Progenitor cell of endocrine pancreas (in vitro differentiated cells): ENCODE measurements at regions not wholly inside any gene's neighbourhood (a gene's known extent, or its start where the extent isn't known, plus 50 kb on each side); places are given as distances from the start of the nearest gene placed in this dataset.
"Not testable (repeated sequence)": the region's sequence is repeated elsewhere in the genome, so short reads cannot be mapped to it uniquely, and the experiment has no call there.

Experiments used
- DNase-seq: peaks from one replicate; pipeline ENCODE4 v3.0.0; 2021; ENCODE audit warnings: low spot score; ENCODE audit not compliant: unreplicated experiment
- H3K27ac Mint-ChIP-seq: 2 replicates; pipeline ENCODE4 v1.8.0; 2021; ENCODE audit warnings: mild to moderate bottlenecking, moderate library complexity, mixed read lengths
- H3K27me3 Mint-ChIP-seq: 2 replicates; pipeline ENCODE4 v1.8.0; 2021; ENCODE audit warnings: mixed read lengths
- H3K36me3 Mint-ChIP-seq: 2 replicates; pipeline ENCODE4 v1.8.0; 2022; ENCODE audit warnings: mixed read lengths; ENCODE audit not compliant: insufficient read depth
- H3K4me1 Mint-ChIP-seq: 2 replicates; pipeline ENCODE4 v1.8.0; 2021; ENCODE audit warnings: low read depth, mixed read lengths
- H3K4me3 Mint-ChIP-seq: 2 replicates; pipeline ENCODE4 v1.8.0; 2021; ENCODE audit warnings: low read depth, mild to moderate bottlenecking, moderate library complexity, mixed read lengths
- H3K9me3 Mint-ChIP-seq: 2 replicates; pipeline ENCODE4 v1.8.0; 2021; ENCODE audit warnings: low read depth, mixed read lengths

GRCh38 chr2:111366641-111367029, 245.9 kb downstream of the BCL2L11 start:
- H3K9me3 Mint-ChIP-seq, H3K4me3 Mint-ChIP-seq, H3K27me3 Mint-ChIP-seq, H3K27ac Mint-ChIP-seq, H3K4me1 Mint-ChIP-seq, H3K36me3 Mint-ChIP-seq, DNase-seq: not testable (repeated sequence)

- not testable (repeated sequence) for H3K36me3 Mint-ChIP-seq, H3K9me3 Mint-ChIP-seq, H3K27me3 Mint-ChIP-seq, DNase-seq, H3K4me3 Mint-ChIP-seq, H3K27ac Mint-ChIP-seq, H3K4me1 Mint-ChIP-seq
These were observed 246.4 kb downstream of the BCL2L11 start for GRCh38 chr2:111367080-111367479.

- DNase-seq, H3K9me3 Mint-ChIP-seq, H3K36me3 Mint-ChIP-seq, H3K4me3 Mint-ChIP-seq, H3K4me1 Mint-ChIP-seq, H3K27ac Mint-ChIP-seq, H3K27me3 Mint-ChIP-seq: not testable (repeated sequence)
These were observed 247.2 kb downstream of the BCL2L11 start for GRCh38 chr2:111367871-111368270.

GRCh38 chr2:111368288-111368687, 247.6 kb downstream of the BCL2L11 start:
- H3K4me1 Mint-ChIP-seq, H3K4me3 Mint-ChIP-seq, H3K27me3 Mint-ChIP-seq, H3K9me3 Mint-ChIP-seq, H3K27ac Mint-ChIP-seq, DNase-seq, H3K36me3 Mint-ChIP-seq: not testable (repeated sequence)

GRCh38 chr2:111373060-111373459, 252.3 kb downstream of the BCL2L11 start:
- H3K27me3 Mint-ChIP-seq, DNase-seq, H3K4me3 Mint-ChIP-seq, H3K36me3 Mint-ChIP-seq, H3K4me1 Mint-ChIP-seq, H3K27ac Mint-ChIP-seq, H3K9me3 Mint-ChIP-seq: not testable (repeated sequence)

GRCh38 chr2:111373989-111374388, 253.3 kb downstream of the BCL2L11 start:
- H3K27me3 Mint-ChIP-seq, H3K4me1 Mint-ChIP-seq, DNase-seq, H3K9me3 Mint-ChIP-seq, H3K27ac Mint-ChIP-seq, H3K4me3 Mint-ChIP-seq, H3K36me3 Mint-ChIP-seq: not testable (repeated sequence)

- H3K4me1 Mint-ChIP-seq, H3K9me3 Mint-ChIP-seq, H3K27ac Mint-ChIP-seq, H3K36me3 Mint-ChIP-seq, DNase-seq, H3K27me3 Mint-ChIP-seq, H3K4me3 Mint-ChIP-seq: not testable (repeated sequence)
These were observed 254.0 kb downstream of the BCL2L11 start for GRCh38 chr2:111374734-111375133.

GRCh38 chr2:111375320-111375883, 254.7 kb downstream of the BCL2L11 start:
- not testable (repeated sequence) for DNase-seq, H3K27ac Mint-ChIP-seq, H3K4me3 Mint-ChIP-seq, H3K36me3 Mint-ChIP-seq, H3K4me1 Mint-ChIP-seq, H3K9me3 Mint-ChIP-seq, H3K27me3 Mint-ChIP-seq

- not testable (repeated sequence) for H3K4me1 Mint-ChIP-seq, H3K27me3 Mint-ChIP-seq, H3K27ac Mint-ChIP-seq, H3K4me3 Mint-ChIP-seq, H3K9me3 Mint-ChIP-seq, DNase-seq, H3K36me3 Mint-ChIP-seq
These were observed 255.7 kb downstream of the BCL2L11 start for GRCh38 chr2:111376272-111376970.

GRCh38 chr2:111376971-111377352, 256.2 kb downstream of the BCL2L11 start:
- H3K4me3 Mint-ChIP-seq, H3K4me1 Mint-ChIP-seq: not testable (repeated sequence)
- H3K27ac Mint-ChIP-seq: peak overlapping the region; percentile 85

GRCh38 chr2:111377386-111377959, 256.8 kb downstream of the BCL2L11 start:
- not testable (repeated sequence) for H3K36me3 Mint-ChIP-seq, H3K27me3 Mint-ChIP-seq, H3K4me1 Mint-ChIP-seq, H3K9me3 Mint-ChIP-seq, H3K27ac Mint-ChIP-seq, DNase-seq, H3K4me3 Mint-ChIP-seq

More at GRCh38 chr2:111376971-111377352, 256.2 kb downstream of the BCL2L11 start:
- H3K36me3 Mint-ChIP-seq, H3K27me3 Mint-ChIP-seq, H3K9me3 Mint-ChIP-seq, DNase-seq: not testable (repeated sequence)

- H3K9me3 Mint-ChIP-seq, H3K4me1 Mint-ChIP-seq, H3K36me3 Mint-ChIP-seq, H3K27ac Mint-ChIP-seq, DNase-seq, H3K4me3 Mint-ChIP-seq, H3K27me3 Mint-ChIP-seq: not testable (repeated sequence)
These were observed 257.6 kb downstream of the BCL2L11 start for GRCh38 chr2:111378348-111378747.

GRCh38 chr2:111380733-111381439, 260.2 kb downstream of the BCL2L11 start:
- not testable (repeated sequence) for H3K4me1 Mint-ChIP-seq, H3K9me3 Mint-ChIP-seq, DNase-seq, H3K4me3 Mint-ChIP-seq, H3K36me3 Mint-ChIP-seq, H3K27me3 Mint-ChIP-seq, H3K27ac Mint-ChIP-seq
